DMS114 treated with DMSO at 0.1 percent for 48 hours (cell line): ENCODE measurements at regions not wholly inside any gene's neighbourhood (a gene's known extent, or its start where the extent isn't known, plus 50 kb on each side); places are given as distances from the start of the nearest gene placed in this dataset.
"Not testable (repeated sequence)": the region's sequence is repeated elsewhere in the genome, so short reads cannot be mapped to it uniquely, and the experiment has no call there.

ENCODE experiments used
- DNase-seq: peaks from one replicate; lab custom pipeline; 2025; ENCODE audit not compliant: unreplicated experiment; lab: John Stamatoyannopoulos, UW

GRCh38 chr20:39751557-39752137 is 789.5 kb downstream of the DHX35 start:
- DNase-seq, result no peak

- no peak for DNase-seq
These were observed 783.2 kb downstream of the DHX35 start for GRCh38 chr20:39745380-39745779.

GRCh38 chr20:39738651-39739050 is 776.5 kb downstream of the DHX35 start:
- no peak for DNase-seq

- no peak for DNase-seq
These were observed 774.5 kb downstream of the DHX35 start for GRCh38 chr20:39736434-39737327.

GRCh38 chr20:39725513-39725912 is 763.4 kb downstream of the DHX35 start:
- DNase-seq, result not testable (repeated sequence)

- DNase-seq, result no peak
These were observed 757.1 kb downstream of the DHX35 start for GRCh38 chr20:39719293-39719692.

GRCh38 chr20:39717936-39718335 is 755.8 kb downstream of the DHX35 start:
- no peak for DNase-seq

GRCh38 chr20:39716796-39717341 is 754.7 kb downstream of the DHX35 start:
- DNase-seq, result no peak

GRCh38 chr20:39713076-39713840 is 751.1 kb downstream of the DHX35 start:
- DNase-seq, result no peak

GRCh38 chr20:39706184-39706663 is 744.1 kb downstream of the DHX35 start:
- DNase-seq, result no peak

- DNase-seq, result no peak
These were observed 742.9 kb downstream of the DHX35 start for GRCh38 chr20:39705032-39705431.

GRCh38 chr20:39703357-39703756 is 741.2 kb downstream of the DHX35 start:
- DNase-seq, result not testable (repeated sequence)

GRCh38 chr20:39702701-39703349 is 740.7 kb downstream of the DHX35 start:
- DNase-seq, result no peak

GRCh38 chr20:39700528-39700927 is 738.4 kb downstream of the DHX35 start:
- no peak for DNase-seq

- no peak for DNase-seq
These were observed 737.1 kb downstream of the DHX35 start for GRCh38 chr20:39699166-39699725.

GRCh38 chr20:39698752-39699151 is 736.6 kb downstream of the DHX35 start:
- no peak for DNase-seq

- DNase-seq, result no peak
These were observed 729.2 kb downstream of the DHX35 start for GRCh38 chr20:39691151-39691862.

GRCh38 chr20:39676857-39677391 is 714.8 kb downstream of the DHX35 start:
- no peak for DNase-seq

GRCh38 chr20:39676241-39676640 is 714.1 kb downstream of the DHX35 start:
- DNase-seq, result no peak

GRCh38 chr20:39674842-39675241 is 712.7 kb downstream of the DHX35 start:
- DNase-seq, result no peak
